Breast epithelium (tissue), 3 donors: ENCODE measurements at regions not wholly inside any gene's neighbourhood (a gene's known extent, or its start where the extent isn't known, plus 50 kb on each side); places are given as distances from the start of the nearest gene placed in this dataset.
"Not testable (repeated sequence)": the region's sequence is repeated elsewhere in the genome, so short reads cannot be mapped to it uniquely, and the experiment has no call there.

Experiments used
- CTCF ChIP-seq, 3 donors: fragments of 450-650 bp; IDR thresholded peaks; one replicate each; pipeline ENCODE4 v1.5.1; 2016 to 2017; ENCODE audit warnings: antibody characterized with exemption in 3 of 3, mild to moderate bottlenecking in 3 of 3, moderate library complexity in 3 of 3
- POLR2A ChIP-seq: fragments of 450-650 bp; IDR thresholded peaks from one replicate; pipeline ENCODE4 v1.6.1; 2016; ENCODE audit warnings: antibody characterized with exemption, mild to moderate bottlenecking, moderate library complexity
- POLR2AphosphoS5 ChIP-seq, 3 donors: sonication (generic); formaldehyde crosslinking; IDR thresholded peaks; one replicate each; pipeline ENCODE4 v1.6.1; 2017; ENCODE audit warnings: antibody characterized with exemption in 3 of 3

DNA sequence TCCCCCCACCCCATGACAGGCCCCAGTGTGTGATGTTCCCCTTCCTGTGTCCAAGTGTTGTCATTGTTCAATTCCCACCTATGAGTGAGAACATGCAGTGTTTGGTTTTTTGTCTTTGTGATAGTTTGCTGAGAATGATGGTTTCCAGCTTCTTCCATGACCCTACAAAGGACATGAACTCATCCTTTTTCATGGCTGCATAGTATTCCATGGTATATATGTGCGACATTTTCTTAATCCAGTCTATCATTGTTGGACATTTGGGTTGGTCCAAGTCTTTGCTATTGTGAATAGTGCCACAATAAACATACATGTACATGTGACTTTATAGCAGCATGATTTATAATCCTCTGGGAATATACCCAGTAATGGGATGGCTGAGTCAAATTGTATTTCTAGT is 927.9 kb downstream of the PLA2G4A start:
- not testable (repeated sequence) for TF ChIP-seq CTCF (IDR thresholded peaks at IDR 0.05); POLR2A; POLR2AphosphoS5 (IDR thresholded peaks at IDR 0.05)
